ENCODE measurements at regions not wholly inside any gene's neighbourhood (a gene's known extent, or its start where the extent isn't known, plus 50 kb on each side); places are given as distances from the start of the nearest gene placed in this dataset.

- Histone ChIP-seq H3K27ac (ENCODE audit: extremely low read length, insufficient read depth, low read length) (no peak overlapping the region), H3K36me3 (replicated peaks in 1 of 2; ENCODE audit: control insufficient read depth in 1 of 2, insufficient read depth in 2 of 2, low read length in 2 of 2) (no peaks in the 10 kb centered on the region), H3K4me3 (replicated peaks in 1 of 3; ENCODE audit: insufficient read depth in 1 of 3, low read depth in 2 of 3, low read length in 3 of 3) (no peak overlapping the region), H3K9ac (ENCODE audit: insufficient read depth, low read depth, low read length) (no peak overlapping the region), H3K27me3 (ENCODE audit: control insufficient read depth in 1 of 2, insufficient read depth in 2 of 2, low read length in 2 of 2) (peaks cover 5 to 25% of the 10 kb centered on the region in 2 experiments; a peak in 3 of 5 replicates), H3K79me2 (ENCODE audit: insufficient read depth, low read length) (no peaks in the 10 kb centered on the region), H4K20me1 (ENCODE audit: insufficient read depth, low read length) (peaks cover 3% of the 10 kb centered on the region; the same call in 1 of the 2 replicates), H3K4me2 (ENCODE audit: low read depth, low read length) (no peak overlapping the region), H3K9me3 (ENCODE audit: low read length) (no peaks in the 10 kb centered on the region), H2AFZ (ENCODE audit: low read length) (no peak overlapping the region), H3K4me1 (ENCODE audit: insufficient read depth, low read length) (peaks cover 19% of the 10 kb centered on the region)
- in situ Hi-C loops (cut with HindIII; ENCODE audit: extremely low pct_ligation_motif_present, low pct_unique_long_range_greater_than_20kb) = no loop called here
- intact Hi-C loops (cut with micrococcal nuclease; ENCODE audit: unreplicated experiment) = loop anchor here (5.0 kb wide), 1 partner anchor 207 kb away; no protein-coding TSS in a partner anchor
- POLR2A ChIA-PET = no interaction called here
- FAIRE-seq (no peak), DNase-seq (ENCODE audit: low spot score) (no peak), ATAC-seq (no peak)
- TF ChIP-seq, protein P1, sequence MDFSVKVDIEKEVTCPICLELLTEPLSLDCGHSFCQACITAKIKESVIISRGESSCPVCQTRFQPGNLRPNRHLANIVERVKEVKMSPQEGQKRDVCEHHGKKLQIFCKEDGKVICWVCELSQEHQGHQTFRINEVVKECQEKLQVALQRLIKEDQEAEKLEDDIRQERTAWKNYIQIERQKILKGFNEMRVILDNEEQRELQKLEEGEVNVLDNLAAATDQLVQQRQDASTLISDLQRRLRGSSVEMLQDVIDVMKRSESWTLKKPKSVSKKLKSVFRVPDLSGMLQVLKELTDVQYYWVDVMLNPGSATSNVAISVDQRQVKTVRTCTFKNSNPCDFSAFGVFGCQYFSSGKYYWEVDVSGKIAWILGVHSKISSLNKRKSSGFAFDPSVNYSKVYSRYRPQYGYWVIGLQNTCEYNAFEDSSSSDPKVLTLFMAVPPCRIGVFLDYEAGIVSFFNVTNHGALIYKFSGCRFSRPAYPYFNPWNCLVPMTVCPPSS (IDR thresholded peaks at IDR 0.05) = no peak
- no peak for TF ChIP-seq HMGA1 (CRISPR knock-in tag; conservative IDR thresholded peaks at IDR 0.05)
- no peak for TF ChIP-seq ZNF704 (CRISPR knock-in tag; IDR thresholded peaks at IDR 0.05; ENCODE audit: borderline replicate concordance)
- CTCF ChIA-PET (ENCODE audit: low intra/inter-chr PET ratio, low total read pairs) = no interaction called here
- no TSS peak for BruUV-seq (replicated peaks)
- 38% methylated on average over 3 of the region's 3 CpGs for WGBS (ENCODE audit: low lambda C conversion rate)
Observed at GRCh38 chr17:45645330-45645729, 138.8 kb upstream of the CRHR1 start.

- peak; percentile 45 for ATAC-seq
- Histone ChIP-seq H3K36me3 (replicated peaks in 1 of 2; ENCODE audit: control insufficient read depth in 1 of 2, insufficient read depth in 2 of 2, low read length in 2 of 2) (no peaks in the 10 kb centered on the region), H3K4me2 (ENCODE audit: low read depth, low read length) (peak overlapping the region; percentile 46), H2AFZ (ENCODE audit: low read length) (no peak overlapping the region), H3K27me3 (ENCODE audit: control insufficient read depth in 1 of 2, insufficient read depth in 2 of 2, low read length in 2 of 2) (peaks cover 11 to 36% of the 10 kb centered on the region in 2 experiments), H3K9ac (ENCODE audit: insufficient read depth, low read depth, low read length) (no peak overlapping the region), H3K9me3 (ENCODE audit: low read length) (no peaks in the 10 kb centered on the region), H3K79me2 (ENCODE audit: insufficient read depth, low read length) (no peaks in the 10 kb centered on the region), H4K20me1 (ENCODE audit: insufficient read depth, low read length) (no peaks in the 10 kb centered on the region), H3K4me1 (ENCODE audit: insufficient read depth, low read length) (peaks cover 19% of the 10 kb centered on the region), H3K4me3 (replicated peaks in 1 of 3; ENCODE audit: insufficient read depth in 1 of 3, low read depth in 2 of 3, low read length in 3 of 3) (no peak overlapping the region), H3K27ac (ENCODE audit: extremely low read length, insufficient read depth, low read length) (no peak overlapping the region)
- no TSS peak for BruUV-seq (replicated peaks)
- WGBS (ENCODE audit: low lambda C conversion rate) = 4% methylated on average over 12 of the region's 12 CpGs
- peak; percentile 27 for DNase-seq (ENCODE audit: low spot score)
- ChIA-PET CTCF (ENCODE audit: low intra/inter-chr PET ratio, low total read pairs) (no interaction called here), POLR2A (no interaction called here)
- intact Hi-C loops (cut with micrococcal nuclease; ENCODE audit: unreplicated experiment) = loop anchor here (5.0 kb wide), 1 partner anchor 206 kb away; no protein-coding TSS in a partner anchor
- TF ChIP-seq ZNF572 (CRISPR knock-in tag; IDR thresholded peaks at IDR 0.05) (0 out of 2 replicates have a peak, but pooled peaks have one; percentile 40), ZFAT (CRISPR knock-in tag; conservative IDR thresholded peaks at IDR 0.05) (0 out of 2 replicates have a peak, but pooled peaks have one; percentile 30), HNF4G (IDR thresholded peaks at IDR 0.05; ENCODE audit: borderline replicate concordance, low read depth, low read length) (0 out of 2 replicates have a peak, but pooled peaks have one; percentile 30), HNF4G (CRISPR knock-in tag; IDR thresholded peaks at IDR 0.05; ENCODE audit: borderline replicate concordance, low read depth) (no peak), ZNF501 (CRISPR knock-in tag; IDR thresholded peaks at IDR 0.05) (0 out of 2 replicates have a peak, but pooled peaks have one; percentile 19), ZNF772 (CRISPR knock-in tag; IDR thresholded peaks at IDR 0.05) (0 out of 2 replicates have a peak, but pooled peaks have one; percentile 39), ZNF775 (CRISPR knock-in tag; IDR thresholded peaks at IDR 0.05; ENCODE audit: borderline replicate concordance) (no peak), ASH2L (IDR thresholded peaks at IDR 0.05; ENCODE audit: insufficient read length, low read depth, low read length) (no peak), HNF4A (CRISPR knock-in tag; IDR thresholded peaks at IDR 0.05) (peak; percentile 50; the same call in 1 of the 2 replicates)
- in situ Hi-C loops (cut with HindIII; ENCODE audit: extremely low pct_ligation_motif_present, low pct_unique_long_range_greater_than_20kb) = no loop called here
- FAIRE-seq = no peak
Observed at GRCh38 chr17:45646288-45646988, 137.7 kb upstream of the CRHR1 start.
